A204.1 (cell line): ENCODE measurements at regions not wholly inside any gene's neighbourhood (a gene's known extent, or its start where the extent isn't known, plus 50 kb on each side); places are given as distances from the start of the nearest gene placed in this dataset.
A peak's percentile ranks its signal among the peaks of the same experiment; 100 is the strongest.
"Not testable (repeated sequence)": the region's sequence is repeated elsewhere in the genome, so short reads cannot be mapped to it uniquely, and the experiment has no call there.

Experiments
- FAIRE-seq: peaks from 2 replicates; lab custom pipeline; 2012; peaks lifted over from hg19 to GRCh38; lab: Jason Lieb, UNC

GRCh38 chr1:187960125-187960638, 1131.4 kb downstream of the PLA2G4A start:
- no peak for FAIRE-seq

- FAIRE-seq, result no peak
These were observed 1133.1 kb downstream of the PLA2G4A start for GRCh38 chr1:187961895-187962294.

GRCh38 chr1:187971851-187972250, 1143.1 kb downstream of the PLA2G4A start:
- FAIRE-seq, result no peak

- FAIRE-seq, result no peak
These were observed 1148.5 kb downstream of the PLA2G4A start for GRCh38 chr1:187977298-187977697.

- no peak for FAIRE-seq
These were observed 1156.6 kb downstream of the PLA2G4A start for GRCh38 chr1:187985145-187985896.

GRCh38 chr1:187985897-187986654, 1157.3 kb downstream of the PLA2G4A start:
- FAIRE-seq, result no peak

GRCh38 chr1:187987236-187987776, 1158.6 kb downstream of the PLA2G4A start:
- no peak for FAIRE-seq

- peak; percentile 74 for FAIRE-seq
These were observed 1163.2 kb downstream of the PLA2G4A start for GRCh38 chr1:187991944-187992343.

GRCh38 chr1:187996780-187997179, 1168.0 kb downstream of the PLA2G4A start:
- FAIRE-seq, result no peak

- FAIRE-seq, result peak; percentile 6
These were observed 1171.2 kb downstream of the PLA2G4A start for GRCh38 chr1:187999973-188000372.

- not testable (repeated sequence) for FAIRE-seq
These were observed 1174.9 kb downstream of the PLA2G4A start for GRCh38 chr1:188003687-188004086.

GRCh38 chr1:188004849-188005248, 1176.1 kb downstream of the PLA2G4A start:
- FAIRE-seq, result no peak

GRCh38 chr1:188006354-188006753, 1177.6 kb downstream of the PLA2G4A start:
- no peak for FAIRE-seq

- FAIRE-seq, result not testable (repeated sequence)
These were observed 1184.6 kb downstream of the PLA2G4A start for GRCh38 chr1:188013222-188013849.

- no peak for FAIRE-seq
These were observed 1189.2 kb downstream of the PLA2G4A start for GRCh38 chr1:188017921-188018320.

GRCh38 chr1:188022661-188023060, 1193.9 kb downstream of the PLA2G4A start:
- FAIRE-seq, result no peak

GRCh38 chr1:188023206-188023605, 1194.5 kb downstream of the PLA2G4A start:
- FAIRE-seq, result no peak

GRCh38 chr1:188027613-188028012, 1198.9 kb downstream of the PLA2G4A start:
- FAIRE-seq, result no peak

GRCh38 chr1:188037572-188037971, 1208.8 kb downstream of the PLA2G4A start:
- not testable (repeated sequence) for FAIRE-seq

GRCh38 chr1:188043536-188044245, 1214.9 kb downstream of the PLA2G4A start:
- FAIRE-seq, result no peak

GRCh38 chr1:188050250-188050649, 1221.5 kb downstream of the PLA2G4A start:
- FAIRE-seq, result no peak

GRCh38 chr1:188056011-188056410, 1227.3 kb downstream of the PLA2G4A start:
- FAIRE-seq, result no peak
